OCI-LY1 (cell line): ENCODE measurements at regions not wholly inside any gene's neighbourhood (a gene's known extent, or its start where the extent isn't known, plus 50 kb on each side); places are given as distances from the start of the nearest gene placed in this dataset.

Experiments
- H2AFZ ChIP-seq: fragments of 200-600 bp; sonication (generic), shearing (Covaris generic); 2 replicates; pipeline ENCODE4 v1.6.0; 2014; ENCODE audit warnings: antibody characterized with exemption, mild to moderate bottlenecking, low read length
- H3F3A ChIP-seq: fragments of 200-600 bp; sonication (generic), shearing (Covaris generic); 2 replicates; pipeline ENCODE4 v1.6.0; 2014; ENCODE audit warnings: mild to moderate bottlenecking, antibody characterized with exemption, low read length, moderate library complexity; ENCODE audit not compliant: insufficient read depth
- H3K27ac ChIP-seq: fragments of 200-600 bp; sonication (generic); 2 replicates; pipeline ENCODE4 v1.5.1; 2014; ENCODE audit warnings: low read length, mixed run types, mild to moderate bottlenecking, low read depth; ENCODE audit not compliant: poor library complexity, severe bottlenecking
- H3K27me3 ChIP-seq: fragments of 200-600 bp; sonication (generic); 2 replicates; pipeline ENCODE4 v1.6.0; 2014; ENCODE audit warnings: antibody characterized with exemption, mild to moderate bottlenecking, low read length, moderate library complexity; ENCODE audit not compliant: insufficient read depth
- H3K36me3 ChIP-seq: fragments of 200-600 bp; sonication (generic); 2 replicates; pipeline ENCODE4 v1.6.1; 2014; ENCODE audit warnings: mild to moderate bottlenecking, antibody characterized with exemption, low read length, moderate library complexity, mixed read lengths; ENCODE audit not compliant: insufficient read depth
- H3K4me1 ChIP-seq: fragments of 200-600 bp; sonication (generic); 2 replicates; pipeline ENCODE4 v1.5.1; 2014; ENCODE audit warnings: mild to moderate bottlenecking, low read length, moderate library complexity; ENCODE audit not compliant: insufficient read depth, severe bottlenecking
- H3K4me2 ChIP-seq: fragments of 200-600 bp; sonication (generic), shearing (Covaris generic); 2 replicates; pipeline ENCODE4 v1.6.1; 2014; ENCODE audit warnings: low read length
- H3K4me3 ChIP-seq: fragments of 200-600 bp; sonication (generic); 2 replicates; pipeline ENCODE4 v1.5.1; 2014; ENCODE audit warnings: low read length, low read depth, mild to moderate bottlenecking, mixed read lengths; ENCODE audit not compliant: poor library complexity, severe bottlenecking
- H3K79me2 ChIP-seq: fragments of 200-600 bp; shearing (Covaris generic); 2 replicates; pipeline ENCODE4 v1.6.1; 2016; ENCODE audit warnings: mixed run types, low read length, mixed read lengths; ENCODE audit not compliant: insufficient read depth
- H3K9ac ChIP-seq: fragments of 200-600 bp; sonication (generic), shearing (Covaris generic); 2 replicates; pipeline ENCODE4 v1.6.1; 2014; ENCODE audit warnings: mild to moderate bottlenecking, low read length, mixed read lengths
- H3K9me2 ChIP-seq: fragments of 200-600 bp; sonication (generic), shearing (Covaris generic); 2 replicates; pipeline ENCODE4 v1.6.1; 2014; ENCODE audit warnings: low read depth, mild to moderate bottlenecking, low read length, mixed read lengths
- H3K9me3 ChIP-seq: fragments of 200-600 bp; shearing (Covaris generic); 2 replicates; pipeline ENCODE4 v1.6.1; 2014; ENCODE audit warnings: low read length, mixed read lengths
- H4K20me1 ChIP-seq: fragments of 200-600 bp; sonication (generic), shearing (Covaris generic); 2 replicates; pipeline ENCODE4 v1.6.0; 2016; ENCODE audit warnings: mild to moderate bottlenecking, low read length; ENCODE audit not compliant: insufficient read depth
- EZH2 ChIP-seq: fragments of 200-600 bp; sonication (generic), shearing (Covaris generic); IDR thresholded peaks from 2 replicates; pipeline ENCODE4 v1.8.0; 2017; ENCODE audit warnings: borderline replicate concordance, mixed run types, mild to moderate bottlenecking, antibody characterized with exemption, low read length, moderate library complexity, mixed read lengths
- TF ChIP-seq, protein P1 (sequence below): fragments of 200-600 bp; sonication (generic), shearing (Covaris generic); IDR thresholded peaks from 2 replicates; pipeline ENCODE4 v1.5.1; 2017; ENCODE audit warnings: mild to moderate bottlenecking, antibody characterized with exemption, low read length, moderate library complexity, mixed read lengths

DNA sequence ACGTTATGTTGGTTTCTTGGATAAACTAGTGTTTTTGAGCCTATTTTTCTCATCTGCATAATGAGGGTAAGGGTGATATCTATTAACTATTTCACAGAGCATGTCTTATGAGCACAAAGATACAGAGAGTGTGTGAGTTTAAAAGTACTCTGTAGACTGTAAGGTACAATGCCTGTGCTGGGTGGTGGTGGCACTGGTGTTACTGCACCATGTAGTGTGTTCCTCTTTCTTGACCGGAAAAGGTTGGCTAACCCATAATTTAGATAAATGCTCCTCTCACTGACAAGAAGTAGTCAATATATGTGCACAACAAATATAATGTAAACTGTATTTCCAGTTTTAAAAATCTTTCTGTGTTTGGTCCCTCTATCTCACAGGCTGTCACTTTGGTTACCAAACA lies 116.2 kb upstream of the MMS22L start:
- Histone ChIP-seq H3K27me3 (no peaks in the 10 kb centered on the region), H3K4me1 (no peaks in the 10 kb centered on the region), H3K9me3 (no peaks in the 10 kb centered on the region), H3K9ac (no peak overlapping the region), H3K9me2 (no peaks in the 10 kb centered on the region), H3K4me3 (no peak overlapping the region), H3K27ac (no peak overlapping the region), H2AFZ (no peak overlapping the region), H3K36me3 (no peaks in the 10 kb centered on the region), H3K79me2 (no peaks in the 10 kb centered on the region), H3F3A (no peaks in the 10 kb centered on the region), H3K4me2 (no peak overlapping the region), H4K20me1 (no peaks in the 10 kb centered on the region)
- no peak for TF ChIP-seq EZH2
- TF ChIP-seq, protein P1, sequence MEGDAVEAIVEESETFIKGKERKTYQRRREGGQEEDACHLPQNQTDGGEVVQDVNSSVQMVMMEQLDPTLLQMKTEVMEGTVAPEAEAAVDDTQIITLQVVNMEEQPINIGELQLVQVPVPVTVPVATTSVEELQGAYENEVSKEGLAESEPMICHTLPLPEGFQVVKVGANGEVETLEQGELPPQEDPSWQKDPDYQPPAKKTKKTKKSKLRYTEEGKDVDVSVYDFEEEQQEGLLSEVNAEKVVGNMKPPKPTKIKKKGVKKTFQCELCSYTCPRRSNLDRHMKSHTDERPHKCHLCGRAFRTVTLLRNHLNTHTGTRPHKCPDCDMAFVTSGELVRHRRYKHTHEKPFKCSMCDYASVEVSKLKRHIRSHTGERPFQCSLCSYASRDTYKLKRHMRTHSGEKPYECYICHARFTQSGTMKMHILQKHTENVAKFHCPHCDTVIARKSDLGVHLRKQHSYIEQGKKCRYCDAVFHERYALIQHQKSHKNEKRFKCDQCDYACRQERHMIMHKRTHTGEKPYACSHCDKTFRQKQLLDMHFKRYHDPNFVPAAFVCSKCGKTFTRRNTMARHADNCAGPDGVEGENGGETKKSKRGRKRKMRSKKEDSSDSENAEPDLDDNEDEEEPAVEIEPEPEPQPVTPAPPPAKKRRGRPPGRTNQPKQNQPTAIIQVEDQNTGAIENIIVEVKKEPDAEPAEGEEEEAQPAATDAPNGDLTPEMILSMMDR, result no peak

GRCh38 chr6:97401533-97401932 lies 118.5 kb upstream of the MMS22L start:
- H4K20me1 ChIP-seq, result no peaks in the 10 kb centered on the region
- no peak overlapping the region for H3K4me2 ChIP-seq
- TF ChIP-seq, protein P1, result no peak
- TF ChIP-seq EZH2, result no peak

DNA sequence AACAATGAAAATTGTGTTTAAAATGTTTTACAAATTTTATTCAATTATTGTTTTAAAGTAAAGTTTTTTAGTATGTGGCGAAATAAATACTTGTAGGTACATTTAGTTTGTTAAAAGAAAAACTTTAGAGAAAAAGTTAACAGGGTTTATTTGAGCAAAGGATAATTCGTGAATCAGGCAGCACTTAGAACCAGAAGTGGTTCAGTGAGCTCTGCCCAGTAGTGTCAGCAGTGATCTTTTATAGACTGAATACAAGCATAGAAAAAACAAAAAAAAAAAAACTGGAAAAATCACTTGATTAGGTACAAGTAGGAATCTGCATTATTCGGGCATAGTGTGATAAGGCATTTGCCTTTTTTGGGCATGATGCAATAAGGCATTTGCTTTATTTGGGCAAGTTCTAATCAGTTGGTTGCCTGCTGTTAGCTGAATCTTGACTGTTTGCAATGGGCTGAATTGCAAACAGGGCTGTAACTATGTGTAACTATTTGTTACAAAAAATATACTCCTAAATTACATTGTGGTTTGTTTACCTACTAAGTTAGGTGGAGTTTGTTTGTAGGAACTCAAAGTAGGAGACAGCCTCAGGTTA lies 122.9 kb upstream of the MMS22L start:
- Histone ChIP-seq H3K9me3 (no peaks in the 10 kb centered on the region), H2AFZ (no peak overlapping the region), H3K4me1 (no peaks in the 10 kb centered on the region), H3K9me2 (no peaks in the 10 kb centered on the region), H3K36me3 (no peaks in the 10 kb centered on the region), H3K4me3 (no peak overlapping the region), H3K79me2 (no peaks in the 10 kb centered on the region), H3K27me3 (no peaks in the 10 kb centered on the region), H3K4me2 (no peak overlapping the region), H3K9ac (no peak overlapping the region), H3K27ac (no peak overlapping the region), H4K20me1 (no peaks in the 10 kb centered on the region), H3F3A (no peaks in the 10 kb centered on the region)
- no peak for TF ChIP-seq EZH2
- TF ChIP-seq, protein P1, result no peak

More at GRCh38 chr6:97401533-97401932, 118.5 kb upstream of the MMS22L start:
- Histone ChIP-seq H3K9me3 (no peaks in the 10 kb centered on the region), H3K27me3 (no peaks in the 10 kb centered on the region), H3K79me2 (no peaks in the 10 kb centered on the region), H3K27ac (no peak overlapping the region), H3F3A (no peaks in the 10 kb centered on the region), H3K9ac (no peak overlapping the region), H3K36me3 (no peaks in the 10 kb centered on the region), H2AFZ (no peak overlapping the region), H3K9me2 (no peaks in the 10 kb centered on the region), H3K4me1 (no peaks in the 10 kb centered on the region), H3K4me3 (no peak overlapping the region)
